HUES6 (cell line): ENCODE measurements at regions not wholly inside any gene's neighbourhood (a gene's known extent, or its start where the extent isn't known, plus 50 kb on each side); places are given as distances from the start of the nearest gene placed in this dataset.

Experiments
- H3K27ac ChIP-seq: 2 replicates; pipeline ENCODE4 v1.7.0; 2013; ENCODE audit warnings: low read depth, mild to moderate bottlenecking, low read length, inconsistent platforms
- H3K27me3 ChIP-seq: 2 replicates; pipeline ENCODE4 v1.6.1; 2013; ENCODE audit warnings: low read length; ENCODE audit not compliant: control insufficient read depth, insufficient read depth
- H3K36me3 ChIP-seq: 2 replicates; pipeline ENCODE4 v1.6.1; 2013; ENCODE audit warnings: low read length; ENCODE audit not compliant: control insufficient read depth, insufficient read depth
- H3K4me1 ChIP-seq: 2 replicates; pipeline ENCODE4 v1.6.1; 2013; ENCODE audit warnings: low read length; ENCODE audit not compliant: control insufficient read depth, insufficient read depth
- H3K4me3 ChIP-seq: 2 replicates; pipeline ENCODE4 v1.5.1; 2013; ENCODE audit warnings: low read depth, low read length
- H3K9ac ChIP-seq: one replicate; pipeline ENCODE4 v1.6.1; 2013; ENCODE audit warnings: mild to moderate bottlenecking, low read length
- H3K9me3 ChIP-seq: 2 replicates; pipeline ENCODE4 v1.6.1; 2013; ENCODE audit warnings: low read depth, low read length; ENCODE audit not compliant: control insufficient read depth, insufficient read depth

DNA sequence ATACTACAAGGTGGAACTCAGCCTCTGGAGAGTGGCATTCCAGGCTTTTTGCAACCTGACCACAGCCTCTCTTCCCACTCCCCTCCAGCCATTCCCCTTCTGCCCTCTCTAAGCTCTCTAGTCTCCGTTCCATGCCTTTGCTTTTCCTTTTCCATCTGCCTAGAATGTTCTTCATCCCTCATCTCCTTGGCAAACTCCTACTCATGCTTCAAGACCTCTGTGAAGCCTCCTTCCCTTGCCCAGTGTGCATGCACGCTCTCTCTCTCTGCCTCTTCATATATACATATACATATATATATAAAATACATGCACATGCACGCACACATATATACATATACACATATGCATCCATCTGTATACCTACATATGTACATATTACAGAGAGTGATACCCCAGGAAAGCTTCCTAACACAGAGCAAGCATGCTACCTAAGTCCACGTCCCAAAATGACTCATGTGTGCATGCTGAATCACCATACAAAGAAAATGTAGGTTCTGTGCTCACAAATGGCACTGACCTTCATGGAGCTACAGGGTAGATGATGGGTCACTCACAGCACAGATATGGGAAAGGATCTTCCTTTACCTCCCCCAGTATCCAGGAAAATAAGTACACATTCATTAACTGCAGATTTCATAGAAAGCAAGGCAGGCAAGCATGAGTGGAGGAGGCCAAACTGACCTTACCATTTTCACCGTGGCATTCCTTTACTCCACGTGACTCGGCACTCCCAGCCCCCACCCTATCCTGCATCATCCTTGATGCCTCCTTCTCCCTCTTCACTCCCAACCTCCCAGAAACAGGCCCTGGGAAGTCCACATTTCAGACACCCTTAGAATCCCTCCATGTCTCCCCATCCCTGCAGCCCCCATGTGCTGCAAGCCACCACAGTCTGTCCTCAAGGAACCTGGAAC lies 238.4 kb upstream of the ZMIZ1 start:
- H3K36me3 ChIP-seq, result no peaks in the 10 kb centered on the region
- peaks cover 22% of the 10 kb centered on the region for H3K9me3 ChIP-seq
- peaks cover 3% of the 10 kb centered on the region; the same call in 1 of the 2 replicates for H3K4me1 ChIP-seq
- H3K27ac ChIP-seq, result no peak overlapping the region
- no peaks in the 10 kb centered on the region for H3K27me3 ChIP-seq
- no peak overlapping the region for H3K9ac ChIP-seq
- no peak overlapping the region for H3K4me3 ChIP-seq

DNA sequence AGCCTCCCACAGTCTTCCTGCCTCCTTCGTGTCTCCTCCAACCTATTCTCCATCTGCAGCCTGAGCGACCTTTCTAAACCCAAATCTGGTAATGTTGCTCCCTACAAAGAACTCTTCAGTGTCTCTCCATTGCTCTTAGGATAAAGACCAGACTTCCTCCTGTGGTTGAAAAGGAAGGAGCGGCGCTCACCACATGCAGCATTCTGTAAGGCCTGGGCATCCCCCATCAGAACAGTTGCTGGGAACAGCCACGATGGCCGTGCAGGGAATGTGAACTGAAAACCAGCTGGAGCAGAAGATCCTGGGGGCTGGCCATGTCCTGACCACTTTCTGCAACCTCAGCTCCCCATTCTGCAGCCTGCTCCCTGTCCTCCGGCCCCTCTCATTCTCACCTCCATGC lies 237.8 kb upstream of the ZMIZ1 start:
- no peaks in the 10 kb centered on the region for H3K27me3 ChIP-seq
- H3K27ac ChIP-seq, result no peak overlapping the region
- H3K9me3 ChIP-seq, result peaks cover 22% of the 10 kb centered on the region
- H3K4me1 ChIP-seq, result peaks cover 3% of the 10 kb centered on the region; the same call in 1 of the 2 replicates
- H3K9ac ChIP-seq, result no peak overlapping the region
- H3K36me3 ChIP-seq, result no peaks in the 10 kb centered on the region
- H3K4me3 ChIP-seq, result no peak overlapping the region

DNA sequence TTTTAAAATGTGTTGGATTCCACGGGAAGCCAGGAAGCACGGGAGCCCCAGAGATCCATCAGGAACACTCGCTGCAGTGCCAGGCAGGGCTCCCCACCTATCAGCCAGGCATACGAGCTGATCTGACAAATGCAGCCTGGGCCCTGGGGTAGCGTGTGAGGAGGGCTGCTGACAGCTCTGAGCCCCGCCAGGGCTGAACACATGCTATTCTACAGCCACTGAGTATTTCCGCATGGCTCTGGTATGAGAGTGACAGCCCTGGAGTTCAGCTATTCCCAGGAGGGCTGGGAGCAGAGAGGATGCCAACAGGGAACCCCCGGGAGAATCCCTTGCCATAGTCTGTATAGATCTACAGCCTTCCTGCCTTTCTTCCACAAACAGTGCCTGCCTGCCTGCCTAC lies 237.3 kb upstream of the ZMIZ1 start:
- Histone ChIP-seq H3K36me3 (no peaks in the 10 kb centered on the region), H3K9ac (no peak overlapping the region), H3K4me3 (no peak overlapping the region), H3K27me3 (no peaks in the 10 kb centered on the region), H3K27ac (no peak overlapping the region), H3K9me3 (peaks cover 22% of the 10 kb centered on the region), H3K4me1 (peaks cover 3% of the 10 kb centered on the region; the same call in 1 of the 2 replicates)

DNA sequence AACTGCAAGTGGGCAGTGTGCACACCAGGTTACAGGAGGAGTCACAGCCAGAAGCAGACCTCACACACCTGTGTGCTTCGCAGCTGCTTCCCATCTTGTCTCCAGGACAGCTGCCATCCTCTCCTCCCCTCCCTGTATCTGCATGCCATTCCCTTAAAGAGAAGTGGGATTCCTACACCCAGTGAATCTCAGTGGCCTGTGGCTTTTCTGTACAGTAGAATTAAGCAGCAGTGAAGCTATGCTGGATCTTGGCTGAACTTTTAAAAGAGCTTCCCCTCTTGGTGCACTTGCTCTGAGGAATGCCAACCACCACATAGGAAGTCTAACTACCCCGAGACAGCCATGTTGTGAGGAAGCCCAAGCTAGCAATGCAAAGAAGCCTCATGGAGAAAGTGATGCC lies 236.5 kb upstream of the ZMIZ1 start:
- no peaks in the 10 kb centered on the region for H3K36me3 ChIP-seq
- peaks cover 3% of the 10 kb centered on the region; the same call in 1 of the 2 replicates for H3K4me1 ChIP-seq
- H3K9me3 ChIP-seq, result peaks cover 22% of the 10 kb centered on the region
- no peaks in the 10 kb centered on the region; the same call in 1 of the 2 replicates for H3K27me3 ChIP-seq
- no peak overlapping the region for H3K4me3 ChIP-seq
- no peak overlapping the region for H3K27ac ChIP-seq
- no peak overlapping the region for H3K9ac ChIP-seq

DNA sequence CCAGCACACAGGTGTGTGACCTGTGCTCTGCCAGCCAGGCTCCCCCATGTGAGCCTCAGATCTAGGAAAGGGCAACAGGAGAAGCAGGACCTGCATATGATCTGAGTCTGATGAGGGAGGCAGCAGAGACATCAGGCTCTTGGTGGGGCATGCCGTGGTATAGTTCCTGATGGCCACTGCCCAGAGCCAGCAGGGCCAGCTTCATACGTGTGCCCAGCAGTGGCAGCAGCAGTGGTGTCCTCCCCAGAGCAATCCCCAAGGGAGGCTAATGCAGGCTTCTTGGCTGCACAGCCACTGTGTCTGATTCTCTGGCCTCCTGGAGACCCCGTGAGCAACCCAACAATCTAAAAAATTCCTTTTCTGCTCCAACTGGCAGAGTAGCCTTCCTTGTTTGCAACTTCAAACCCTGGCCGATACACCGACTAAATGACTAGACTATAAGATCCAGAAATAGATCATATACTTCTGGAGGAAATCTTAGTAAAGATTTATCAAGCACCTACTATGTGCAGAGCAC lies 230.6 kb upstream of the ZMIZ1 start:
- no peaks in the 10 kb centered on the region for H3K36me3 ChIP-seq
- H3K27ac ChIP-seq, result no peak overlapping the region
- no peak overlapping the region for H3K4me3 ChIP-seq
- H3K9me3 ChIP-seq, result peaks cover 24% of the 10 kb centered on the region
- H3K9ac ChIP-seq, result no peak overlapping the region
- no peaks in the 10 kb centered on the region; the same call in 1 of the 2 replicates for H3K27me3 ChIP-seq
- no peaks in the 10 kb centered on the region for H3K4me1 ChIP-seq

DNA sequence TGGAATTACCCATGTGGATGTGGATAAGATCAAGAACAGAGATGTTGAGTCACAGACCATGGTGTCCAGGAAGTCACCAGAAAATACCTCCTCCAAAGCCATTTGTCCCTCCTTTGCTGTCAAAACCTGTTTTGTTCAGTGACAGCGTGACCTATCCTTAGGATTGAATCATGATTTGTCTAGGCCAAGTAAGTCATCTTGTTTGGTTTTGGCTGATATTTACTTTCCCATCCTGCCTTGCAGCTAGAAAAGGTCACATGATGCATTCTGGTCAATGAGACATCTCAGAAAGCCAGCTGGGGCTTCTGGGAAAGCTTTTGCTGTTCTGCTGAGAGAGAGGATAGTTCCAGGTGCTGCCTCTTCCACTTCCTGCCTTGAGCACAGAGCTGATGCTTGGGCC lies 225.3 kb upstream of the ZMIZ1 start:
- Histone ChIP-seq H3K4me1 (no peaks in the 10 kb centered on the region), H3K36me3 (no peaks in the 10 kb centered on the region), H3K4me3 (no peak overlapping the region), H3K9me3 (peaks cover 14% of the 10 kb centered on the region), H3K27me3 (no peaks in the 10 kb centered on the region), H3K9ac (no peak overlapping the region), H3K27ac (no peak overlapping the region)

DNA sequence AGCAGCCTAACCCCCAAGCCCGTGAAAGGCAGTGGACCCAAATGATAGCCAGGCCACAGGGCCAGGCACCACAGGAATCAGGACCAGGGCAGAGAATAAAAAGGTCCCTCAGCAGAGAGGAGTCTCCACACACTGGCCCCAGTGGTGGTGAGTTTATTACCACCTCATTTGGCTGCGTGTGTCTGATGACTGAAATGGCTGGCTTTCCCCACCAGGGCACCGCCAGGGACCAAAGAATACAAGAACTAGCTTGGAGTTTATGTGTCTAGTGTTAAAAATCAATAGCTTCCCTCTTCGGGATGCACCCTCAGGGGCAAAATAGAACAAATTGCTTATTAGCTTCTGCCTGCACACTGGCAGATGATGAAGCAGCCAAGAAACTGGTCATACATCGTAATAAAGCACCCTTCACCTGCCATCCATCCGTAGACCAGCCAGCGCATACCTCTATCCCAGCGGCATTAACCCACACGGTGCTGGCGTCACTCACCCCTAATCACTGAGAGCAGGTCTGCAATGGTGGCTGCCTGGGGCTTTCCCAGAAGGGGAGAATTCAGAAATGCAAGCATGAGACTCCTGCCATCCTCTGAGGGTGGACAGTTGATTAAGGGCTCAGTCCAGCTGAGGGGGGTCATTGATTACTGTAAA lies 223.7 kb upstream of the ZMIZ1 start:
- no peak overlapping the region for H3K9ac ChIP-seq
- H3K4me1 ChIP-seq, result no peaks in the 10 kb centered on the region
- no peaks in the 10 kb centered on the region for H3K36me3 ChIP-seq
- H3K4me3 ChIP-seq, result no peak overlapping the region
- H3K9me3 ChIP-seq, result peaks cover 14% of the 10 kb centered on the region
- H3K27ac ChIP-seq, result no peak overlapping the region
- no peaks in the 10 kb centered on the region for H3K27me3 ChIP-seq

DNA sequence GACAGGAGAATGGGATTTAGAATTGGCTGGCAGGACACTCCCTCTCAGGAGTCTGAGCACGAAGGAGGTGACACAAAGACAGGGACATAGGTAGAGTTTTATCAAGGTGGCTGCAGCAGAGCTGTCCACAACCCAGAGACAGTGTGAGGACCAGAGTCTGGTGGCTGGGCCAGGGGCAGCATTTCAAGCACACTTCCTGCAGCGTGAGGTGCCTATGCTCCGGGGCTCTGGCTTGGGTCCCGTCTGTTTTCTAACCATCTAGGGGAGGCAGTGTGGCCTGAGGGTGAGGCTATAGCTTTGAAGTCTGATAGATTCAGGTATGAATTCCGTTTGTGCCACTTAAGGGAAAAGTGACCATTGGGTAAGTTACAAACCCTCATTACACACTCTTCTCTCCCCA lies 222.7 kb upstream of the ZMIZ1 start:
- Histone ChIP-seq H3K27me3 (no peaks in the 10 kb centered on the region), H3K4me1 (no peaks in the 10 kb centered on the region), H3K36me3 (no peaks in the 10 kb centered on the region), H3K27ac (no peak overlapping the region), H3K4me3 (no peak overlapping the region), H3K9me3 (peaks cover 11% of the 10 kb centered on the region), H3K9ac (no peak overlapping the region)

DNA sequence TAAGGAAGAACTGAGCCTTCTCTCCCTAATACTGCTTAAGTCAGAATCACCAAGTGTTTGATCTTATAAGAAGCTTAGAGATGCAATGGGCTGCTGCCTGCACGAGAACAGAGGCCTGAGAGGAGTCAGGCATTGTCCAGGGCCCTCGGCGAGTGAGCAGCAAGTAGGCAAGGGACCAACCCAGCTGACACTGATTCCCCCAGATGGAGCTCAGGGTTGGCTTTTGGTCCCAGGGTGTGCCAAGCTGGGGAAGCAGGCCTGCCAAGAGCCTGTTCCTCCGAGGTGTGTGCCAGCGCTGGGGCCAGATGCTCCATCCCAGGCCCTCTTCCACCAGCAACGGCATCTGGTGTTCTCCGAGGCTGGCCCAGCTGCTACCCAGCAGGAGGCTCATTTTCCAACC lies 222.0 kb upstream of the ZMIZ1 start:
- H3K27ac ChIP-seq, result no peak overlapping the region

DNA sequence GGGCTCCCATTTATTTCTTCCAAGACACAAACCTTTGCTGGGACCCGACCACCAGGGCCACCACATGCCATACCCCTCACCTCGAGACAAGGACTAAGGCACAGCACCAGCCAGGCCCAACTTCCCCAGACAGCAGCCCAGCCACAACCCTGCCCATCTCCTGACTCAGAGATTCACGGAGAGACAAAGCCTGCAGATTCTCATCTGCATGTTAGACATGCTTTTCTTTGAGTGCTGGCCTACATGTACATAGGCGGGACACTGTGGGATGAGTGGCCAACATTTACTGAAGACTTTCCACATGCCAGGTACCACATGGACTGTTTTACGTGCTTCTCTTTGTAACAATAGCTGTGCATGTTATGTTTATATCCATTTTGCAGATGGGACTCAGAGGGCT lies 221.3 kb upstream of the ZMIZ1 start:
- Histone ChIP-seq H3K27me3 (no peaks in the 10 kb centered on the region), H3K4me3 (no peak overlapping the region), H3K9me3 (no peaks in the 10 kb centered on the region), H3K36me3 (no peaks in the 10 kb centered on the region), H3K4me1 (peaks cover 3% of the 10 kb centered on the region; the same call in 1 of the 2 replicates), H3K27ac (no peak overlapping the region), H3K9ac (no peak overlapping the region)

More for the DNA sequence above, 222.0 kb upstream of the ZMIZ1 start:
- Histone ChIP-seq H3K27me3 (no peaks in the 10 kb centered on the region), H3K4me1 (no peaks in the 10 kb centered on the region; the same call in 1 of the 2 replicates), H3K9ac (no peak overlapping the region), H3K4me3 (no peak overlapping the region), H3K9me3 (peaks cover 5% of the 10 kb centered on the region), H3K36me3 (no peaks in the 10 kb centered on the region)

DNA sequence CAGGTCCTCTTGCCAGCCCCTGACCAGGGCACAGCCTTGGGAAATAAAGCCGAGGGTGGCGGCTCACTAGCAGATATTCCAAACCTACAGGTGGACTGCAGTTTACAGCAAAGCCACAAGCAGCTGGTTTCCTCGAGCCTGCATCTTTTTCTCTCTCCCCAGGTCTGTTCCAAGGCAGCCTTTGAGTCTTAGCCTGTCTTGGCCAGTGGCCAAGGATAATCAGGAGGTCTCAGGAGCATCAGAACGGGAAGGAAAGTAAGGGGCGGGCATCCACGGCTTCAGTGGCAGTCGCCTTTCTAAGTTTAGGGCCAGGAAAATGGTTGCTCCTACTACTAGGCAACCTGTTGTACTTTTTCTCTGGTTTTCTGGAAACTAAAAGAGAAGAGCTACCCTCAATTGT lies 219.7 kb upstream of the ZMIZ1 start:
- no peak overlapping the region for H3K9ac ChIP-seq
- no peaks in the 10 kb centered on the region for H3K27me3 ChIP-seq
- H3K4me1 ChIP-seq, result peaks cover 3% of the 10 kb centered on the region; the same call in 1 of the 2 replicates
- H3K9me3 ChIP-seq, result no peaks in the 10 kb centered on the region
- no peak overlapping the region for H3K4me3 ChIP-seq
- no peaks in the 10 kb centered on the region for H3K36me3 ChIP-seq
- H3K27ac ChIP-seq, result no peak overlapping the region
